GM18505 (cell line): ENCODE measurements at regions not wholly inside any gene's neighbourhood (a gene's known extent, or its start where the extent isn't known, plus 50 kb on each side); places are given as distances from the start of the nearest gene placed in this dataset.

Experiments used
- ATAC-seq: cut with Tn5 transposase; IDR thresholded peaks from one replicate; pipeline ENCODE4 v1.9.1; 2021; ENCODE audit not compliant: unreplicated experiment
- POLR2A ChIP-seq: IDR thresholded peaks from 4 replicates; pipeline ENCODE4 v1.6.1; 2011; ENCODE audit warnings: borderline replicate concordance; ENCODE audit not compliant: insufficient read depth, insufficient read length; ENCODE audit errors: extremely low read depth

- ATAC-seq = no peak
Measured at GRCh38 chr12:61384511-61384910, 875.7 kb upstream of the USP15 start.

GRCh38 chr12:61385771-61386170 lies 874.4 kb upstream of the USP15 start:
- no peak for ATAC-seq
- no peak for TF ChIP-seq POLR2A

More at GRCh38 chr12:61384511-61384910, 875.7 kb upstream of the USP15 start:
- no peak for TF ChIP-seq POLR2A

GRCh38 chr12:61397668-61398067 lies 862.5 kb upstream of the USP15 start:
- no peak for TF ChIP-seq POLR2A
- ATAC-seq = no peak

GRCh38 chr12:61412201-61412600 lies 848.0 kb upstream of the USP15 start:
- ATAC-seq = no peak

GRCh38 chr12:61414470-61414869 lies 845.7 kb upstream of the USP15 start:
- no peak for ATAC-seq
- no peak for TF ChIP-seq POLR2A

More at GRCh38 chr12:61412201-61412600, 848.0 kb upstream of the USP15 start:
- TF ChIP-seq POLR2A = no peak

GRCh38 chr12:61422786-61423185 lies 837.4 kb upstream of the USP15 start:
- ATAC-seq = no peak
- TF ChIP-seq POLR2A = no peak

- no peak for ATAC-seq
Measured at GRCh38 chr12:61452076-61452475, 808.1 kb upstream of the USP15 start.

GRCh38 chr12:61487728-61488127 lies 772.5 kb upstream of the USP15 start:
- no peak for TF ChIP-seq POLR2A
- no peak for ATAC-seq

More at GRCh38 chr12:61452076-61452475, 808.1 kb upstream of the USP15 start:
- no peak for TF ChIP-seq POLR2A

GRCh38 chr12:61490526-61491498 lies 769.4 kb upstream of the USP15 start:
- TF ChIP-seq POLR2A = no peak
- no peak for ATAC-seq

GRCh38 chr12:61502179-61502578 lies 758.0 kb upstream of the USP15 start:
- no peak for TF ChIP-seq POLR2A
- ATAC-seq = no peak

- ATAC-seq = no peak
- no peak for TF ChIP-seq POLR2A
Measured at GRCh38 chr12:61504396-61505080, 755.7 kb upstream of the USP15 start.

GRCh38 chr12:61513499-61513898 lies 746.7 kb upstream of the USP15 start:
- no peak for TF ChIP-seq POLR2A
- ATAC-seq = no peak

- no peak for TF ChIP-seq POLR2A
- no peak for ATAC-seq
Measured at GRCh38 chr12:61514016-61514415, 746.2 kb upstream of the USP15 start.
